IPS-18a (cell line): ENCODE measurements at regions not wholly inside any gene's neighbourhood (a gene's known extent, or its start where the extent isn't known, plus 50 kb on each side); places are given as distances from the start of the nearest gene placed in this dataset.
"Not testable (repeated sequence)": the region's sequence is repeated elsewhere in the genome, so short reads cannot be mapped to it uniquely, and the experiment has no call there.

Experiments used
- H3K27ac ChIP-seq: one replicate; pipeline ENCODE4 v1.5.1; 2013; ENCODE audit warnings: low read length
- H3K27me3 ChIP-seq: one replicate; pipeline ENCODE4 v1.6.1; 2013; ENCODE audit warnings: mild to moderate bottlenecking, low read length; ENCODE audit not compliant: control insufficient read depth, insufficient read depth
- H3K36me3 ChIP-seq: one replicate; pipeline ENCODE4 v1.6.1; 2013; ENCODE audit warnings: low read depth, low read length; ENCODE audit not compliant: control insufficient read depth
- H3K4me1 ChIP-seq: one replicate; pipeline ENCODE4 v1.6.1; 2013; ENCODE audit warnings: low read depth, low read length; ENCODE audit not compliant: control insufficient read depth
- H3K4me3 ChIP-seq: one replicate; pipeline ENCODE4 v1.5.1; 2013; ENCODE audit warnings: low read length
- H3K9ac ChIP-seq: one replicate; pipeline ENCODE4 v1.6.1; 2013; ENCODE audit warnings: mild to moderate bottlenecking, low read length, moderate library complexity
- H3K9me3 ChIP-seq: one replicate; pipeline ENCODE4 v1.6.1; 2013; ENCODE audit warnings: low read depth, low read length; ENCODE audit not compliant: control insufficient read depth

DNA sequence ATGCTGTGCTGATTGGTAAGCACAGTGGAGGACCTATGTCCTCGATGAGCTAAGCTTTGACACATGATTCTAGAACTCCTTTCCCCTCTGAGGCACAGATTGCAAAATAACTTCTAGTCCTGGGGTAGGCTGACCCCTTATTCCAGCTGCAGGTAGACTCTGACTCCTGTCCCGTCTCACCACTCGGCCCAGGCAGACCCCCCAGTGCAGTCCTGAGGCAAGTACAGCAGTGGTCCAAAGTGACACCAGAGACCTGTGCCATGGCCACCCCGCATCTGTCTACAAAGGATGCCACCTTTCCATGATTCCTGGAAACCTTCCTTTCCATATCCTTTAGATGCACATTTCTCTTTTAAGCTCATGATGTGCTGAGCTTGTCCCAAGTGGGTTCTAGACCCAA is 482.5 kb downstream of the ZNF536 start:
- no peak overlapping the region for H3K9ac ChIP-seq
- no peaks in the 10 kb centered on the region for H3K4me1 ChIP-seq
- no peaks in the 10 kb centered on the region for H3K27me3 ChIP-seq
- no peak overlapping the region for H3K4me3 ChIP-seq
- H3K9me3 ChIP-seq: no peaks in the 10 kb centered on the region
- H3K36me3 ChIP-seq: no peaks in the 10 kb centered on the region
- no peak overlapping the region for H3K27ac ChIP-seq

DNA sequence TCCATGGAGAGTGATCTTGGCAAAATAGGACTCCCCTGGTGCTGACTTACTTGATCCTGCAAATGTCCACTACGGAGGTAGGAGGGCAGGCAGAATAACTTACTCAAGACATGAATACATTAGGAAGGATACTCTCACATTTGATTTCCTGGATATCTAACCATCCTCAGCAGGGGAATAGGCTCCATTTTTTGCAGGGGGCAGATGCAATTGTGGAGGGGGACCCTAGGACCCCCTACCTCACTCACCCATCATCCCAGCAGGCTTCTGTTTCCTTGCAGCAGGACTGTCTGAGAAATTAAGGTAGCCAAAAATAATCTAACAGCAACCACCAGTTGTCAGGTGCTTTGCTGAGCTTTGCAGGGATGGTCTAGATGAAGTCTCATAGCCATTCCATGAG is 482.0 kb downstream of the ZNF536 start:
- Histone ChIP-seq H3K27ac (no peak overlapping the region), H3K4me3 (no peak overlapping the region), H3K9ac (no peak overlapping the region), H3K36me3 (no peaks in the 10 kb centered on the region), H3K27me3 (no peaks in the 10 kb centered on the region), H3K9me3 (no peaks in the 10 kb centered on the region), H3K4me1 (no peaks in the 10 kb centered on the region)

GRCh38 chr19:30853036-30853435 is 480.9 kb downstream of the ZNF536 start:
- H3K36me3 ChIP-seq: no peaks in the 10 kb centered on the region
- H3K9me3 ChIP-seq: no peaks in the 10 kb centered on the region
- no peak overlapping the region for H3K4me3 ChIP-seq
- H3K4me1 ChIP-seq: no peaks in the 10 kb centered on the region
- H3K27me3 ChIP-seq: no peaks in the 10 kb centered on the region
- no peak overlapping the region for H3K27ac ChIP-seq
- H3K9ac ChIP-seq: no peak overlapping the region

- no peaks in the 10 kb centered on the region for H3K4me1 ChIP-seq
- H3K27ac ChIP-seq: no peak overlapping the region
- no peaks in the 10 kb centered on the region for H3K9me3 ChIP-seq
- no peaks in the 10 kb centered on the region for H3K27me3 ChIP-seq
- H3K9ac ChIP-seq: no peak overlapping the region
- no peak overlapping the region for H3K4me3 ChIP-seq
- no peaks in the 10 kb centered on the region for H3K36me3 ChIP-seq
Measured at GRCh38 chr19:30852168-30852567, 480.0 kb downstream of the ZNF536 start.

GRCh38 chr19:30851646-30852045 is 479.5 kb downstream of the ZNF536 start:
- H3K4me1 ChIP-seq: no peaks in the 10 kb centered on the region
- H3K9me3 ChIP-seq: no peaks in the 10 kb centered on the region
- no peaks in the 10 kb centered on the region for H3K36me3 ChIP-seq
- no peak overlapping the region for H3K4me3 ChIP-seq
- H3K9ac ChIP-seq: no peak overlapping the region
- no peak overlapping the region for H3K27ac ChIP-seq
- no peaks in the 10 kb centered on the region for H3K27me3 ChIP-seq

- Histone ChIP-seq H3K27me3 (no peaks in the 10 kb centered on the region), H3K36me3 (no peaks in the 10 kb centered on the region), H3K4me1 (no peaks in the 10 kb centered on the region), H3K9me3 (no peaks in the 10 kb centered on the region), H3K4me3 (no peak overlapping the region), H3K27ac (no peak overlapping the region), H3K9ac (no peak overlapping the region)
Measured at GRCh38 chr19:30848636-30849425, 476.6 kb downstream of the ZNF536 start.

- H3K4me1 ChIP-seq: no peaks in the 10 kb centered on the region
- H3K36me3 ChIP-seq: no peaks in the 10 kb centered on the region
- no peak overlapping the region for H3K27ac ChIP-seq
- H3K27me3 ChIP-seq: no peaks in the 10 kb centered on the region
- H3K9ac ChIP-seq: no peak overlapping the region
- no peaks in the 10 kb centered on the region for H3K9me3 ChIP-seq
- H3K4me3 ChIP-seq: no peak overlapping the region
Measured at GRCh38 chr19:30846102-30846501, 473.9 kb downstream of the ZNF536 start.

- H3K36me3 ChIP-seq: no peaks in the 10 kb centered on the region
- no peak overlapping the region for H3K9ac ChIP-seq
- no peaks in the 10 kb centered on the region for H3K4me1 ChIP-seq
- no peaks in the 10 kb centered on the region for H3K27me3 ChIP-seq
- no peak overlapping the region for H3K4me3 ChIP-seq
- H3K27ac ChIP-seq: no peak overlapping the region
- no peaks in the 10 kb centered on the region for H3K9me3 ChIP-seq
Measured at GRCh38 chr19:30842926-30843325, 470.7 kb downstream of the ZNF536 start.

GRCh38 chr19:30841934-30842333 is 469.8 kb downstream of the ZNF536 start:
- no peaks in the 10 kb centered on the region for H3K4me1 ChIP-seq
- H3K9me3 ChIP-seq: no peaks in the 10 kb centered on the region
- H3K27ac ChIP-seq: no peak overlapping the region
- H3K27me3 ChIP-seq: no peaks in the 10 kb centered on the region
- H3K36me3 ChIP-seq: no peaks in the 10 kb centered on the region
- H3K9ac ChIP-seq: no peak overlapping the region
- H3K4me3 ChIP-seq: no peak overlapping the region

DNA sequence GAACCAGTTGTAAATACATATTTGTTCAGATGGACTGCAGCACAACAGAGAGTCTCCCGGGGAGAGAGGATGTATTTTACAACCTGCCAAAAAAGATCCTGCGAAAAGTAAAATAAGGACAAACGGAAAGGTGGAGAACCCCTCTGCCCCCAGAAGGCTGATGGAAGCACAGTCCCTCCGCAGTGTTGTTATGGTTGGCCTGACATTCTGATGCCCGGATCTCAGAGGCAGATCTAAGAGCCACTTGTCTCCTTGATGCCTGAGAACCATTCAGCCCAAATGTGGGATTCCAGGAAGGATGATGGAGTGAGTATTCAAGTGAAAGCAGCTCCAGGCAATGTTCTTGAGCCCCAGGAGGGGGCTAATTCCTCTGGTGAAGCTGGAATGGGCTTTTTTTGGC is 458.7 kb downstream of the ZNF536 start:
- H3K27me3 ChIP-seq: no peaks in the 10 kb centered on the region
- no peak overlapping the region for H3K4me3 ChIP-seq
- no peaks in the 10 kb centered on the region for H3K4me1 ChIP-seq
- no peaks in the 10 kb centered on the region for H3K36me3 ChIP-seq
- no peak overlapping the region for H3K27ac ChIP-seq
- H3K9me3 ChIP-seq: no peaks in the 10 kb centered on the region
- no peak overlapping the region for H3K9ac ChIP-seq

DNA sequence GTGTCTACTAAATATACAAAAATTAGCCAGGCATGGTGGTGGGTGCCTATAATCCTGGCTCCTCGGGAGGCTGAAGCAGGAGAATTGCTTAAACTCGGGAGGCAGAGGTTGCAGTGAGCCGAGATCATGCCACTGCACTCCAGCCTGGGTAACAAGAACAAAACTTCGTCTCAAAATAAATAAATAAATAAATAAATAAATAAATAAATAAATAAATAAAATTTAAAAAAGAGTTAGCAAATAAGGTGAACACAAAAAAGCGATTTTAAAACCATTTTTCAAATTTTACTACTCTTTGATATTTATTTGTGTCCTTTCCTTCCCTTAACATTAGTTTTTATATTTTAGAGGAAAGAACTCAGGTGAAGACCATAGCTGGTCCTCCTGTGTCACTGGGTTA is 453.3 kb downstream of the ZNF536 start:
- H3K9ac ChIP-seq, H3K36me3 ChIP-seq, H3K27me3 ChIP-seq, H3K27ac ChIP-seq, H3K4me1 ChIP-seq, H3K9me3 ChIP-seq, H3K4me3 ChIP-seq: not testable (repeated sequence)

GRCh38 chr19:30824809-30825208 is 452.6 kb downstream of the ZNF536 start:
- Histone ChIP-seq H3K4me1 (no peaks in the 10 kb centered on the region), H3K27me3 (no peaks in the 10 kb centered on the region), H3K4me3 (no peak overlapping the region), H3K27ac (no peak overlapping the region), H3K9me3 (no peaks in the 10 kb centered on the region), H3K9ac (no peak overlapping the region), H3K36me3 (no peaks in the 10 kb centered on the region)
